Ishikawa (cell line): ENCODE measurements at regions not wholly inside any gene's neighbourhood (a gene's known extent, or its start where the extent isn't known, plus 50 kb on each side); places are given as distances from the start of the nearest gene placed in this dataset.

ENCODE experiments used
- CEBPB ChIP-seq: IDR thresholded peaks from 2 replicates; pipeline ENCODE4 v1.6.1; 2012
- CREB1 ChIP-seq: IDR thresholded peaks from 2 replicates; pipeline ENCODE4 v1.6.1; 2012; ENCODE audit warnings: low read depth
- MAX ChIP-seq: IDR thresholded peaks from 2 replicates; pipeline ENCODE4 v1.6.1; 2012
- RAD21 ChIP-seq: IDR thresholded peaks from 2 replicates; pipeline ENCODE4 v1.6.1; 2012; ENCODE audit warnings: low read depth
- TCF12 ChIP-seq: IDR thresholded peaks from 2 replicates; pipeline ENCODE4 v1.6.1; 2012; ENCODE audit warnings: low read depth
- USF1 ChIP-seq: IDR thresholded peaks from 2 replicates; pipeline ENCODE4 v1.6.1; 2012
- ZBTB7A ChIP-seq: IDR thresholded peaks from 2 replicates; pipeline ENCODE4 v1.6.1; 2012; ENCODE audit warnings: low read depth

- TF ChIP-seq ZBTB7A (no peak), MAX (no peak), RAD21 (no peak), TCF12 (no peak), USF1 (no peak), CEBPB (no peak), CREB1 (no peak)
These were observed 327.1 kb upstream of the VCX start for GRCh38 chrX:7515681-7516413.
